ENCODE measurements at regions not wholly inside any gene's neighbourhood (a gene's known extent, or its start where the extent isn't known, plus 50 kb on each side); places are given as distances from the start of the nearest gene placed in this dataset.

GRCh38 chr13:80239571-80240255 is 101.2 kb downstream of the SPRY2 start (continued):
- TF ChIP-seq MAX (IDR thresholded peaks at IDR 0.05) (no peak), POLR2A (IDR thresholded peaks at IDR 0.05; ENCODE audit: borderline replicate concordance, extremely low read depth, insufficient read depth, insufficient read length) (no peak), ELF1 (IDR thresholded peaks at IDR 0.05; ENCODE audit: borderline replicate concordance, low read depth) (no peak), SRF (IDR thresholded peaks at IDR 0.05; ENCODE audit: low read depth) (no peak), EZH2 (IDR thresholded peaks at IDR 0.05) (no peak), POLR2AphosphoS5 (IDR thresholded peaks at IDR 0.05; ENCODE audit: low read depth, low read length) (no peak)

GRCh38 chr13:80239116-80239515 is 101.8 kb downstream of the SPRY2 start:
- H3K79me2 ChIP-seq (ENCODE audit: insufficient read depth, low read length): no peaks in the 10 kb centered on the region
- H3K9me2 ChIP-seq (ENCODE audit: insufficient read depth): no peaks in the 10 kb centered on the region
- H3K27me3 ChIP-seq (ENCODE audit: insufficient read depth, low read length): no peaks in the 10 kb centered on the region
- no peak for DNase-seq (ENCODE audit: low read depth, low spot score)
- ChIA-PET CTCF (no interaction called here), RAD21 (ENCODE audit: low non-redundant PET in 1 of 2, low total read pairs in 2 of 2, uncharacterized antibody in 2 of 2, unreplicated experiment in 2 of 2) (no interaction called here), POLR2A (no interaction called here)
- no peak overlapping the region for H3K27ac ChIP-seq (ENCODE audit: low read depth, low read length)
- H3K4me2 ChIP-seq (ENCODE audit: low read length): no peak overlapping the region
- H3K36me3 ChIP-seq (ENCODE audit: control insufficient read depth in 1 of 2, insufficient read depth in 2 of 2, low read length in 2 of 2): no peaks in the 10 kb centered on the region
- ATAC-seq: no peak
- H3K4me3 ChIP-seq (replicated peaks in 1 of 2; ENCODE audit: low read depth in 1 of 2, low read length in 2 of 2): no peak overlapping the region
- H2AFZ ChIP-seq (ENCODE audit: low read depth, low read length, poor library complexity, severe bottlenecking): no peak overlapping the region
- TF ChIP-seq SRF (IDR thresholded peaks at IDR 0.05; ENCODE audit: low read depth): no peak
- TF ChIP-seq ATF3 (IDR thresholded peaks at IDR 0.05): no peak
- TF ChIP-seq JUND (IDR thresholded peaks at IDR 0.05): no peak
- no peaks in the 10 kb centered on the region for H4K20me1 ChIP-seq (ENCODE audit: insufficient read depth)
- BruUV-seq (replicated peaks): no TSS peak
- H3K9me3 ChIP-seq (ENCODE audit: control insufficient read depth in 1 of 2, insufficient read depth in 1 of 2, low read depth in 1 of 2, low read length in 2 of 2): 0 out of 4 replicates have a peak, but pooled peaks cover 0 to 3% of the 10 kb centered on the region in 2 experiments
- intact Hi-C loops (cut with micrococcal nuclease): no loop called here
- peaks cover 0 to 6% of the 10 kb centered on the region in 2 experiments; a peak in 1 of 4 replicates for H3K4me1 ChIP-seq (ENCODE audit: control insufficient read depth in 1 of 2, insufficient read depth in 2 of 2, low read length in 2 of 2)
- H3K9ac ChIP-seq (ENCODE audit: low read length): no peak overlapping the region

GRCh38 chr13:80237646-80238045 is 103.3 kb downstream of the SPRY2 start:
- no peak for TF ChIP-seq CEBPB (IDR thresholded peaks at IDR 0.05; ENCODE audit: low read depth)
- no peak overlapping the region for H2AFZ ChIP-seq (ENCODE audit: low read depth, low read length, poor library complexity, severe bottlenecking)
- BruUV-seq (replicated peaks): no TSS peak
- no peaks in the 10 kb centered on the region for H3K36me3 ChIP-seq (ENCODE audit: control insufficient read depth in 1 of 2, insufficient read depth in 2 of 2, low read length in 2 of 2)
- ChIA-PET CTCF (no interaction called here), RAD21 (ENCODE audit: low non-redundant PET in 1 of 2, low total read pairs in 2 of 2, uncharacterized antibody in 2 of 2, unreplicated experiment in 2 of 2) (no interaction called here), POLR2A (interaction anchor here (0.6 kb wide), 1 partner anchor 30 kb away, joined by 3 read pairs; no protein-coding TSS in a partner anchor)
- no peak for ATAC-seq
- no peaks in the 10 kb centered on the region for H3K9me3 ChIP-seq (ENCODE audit: control insufficient read depth in 1 of 2, insufficient read depth in 1 of 2, low read depth in 1 of 2, low read length in 2 of 2)
- no peak overlapping the region for H3K9ac ChIP-seq (ENCODE audit: low read length)
- H4K20me1 ChIP-seq (ENCODE audit: insufficient read depth): no peaks in the 10 kb centered on the region
- H3K79me2 ChIP-seq (ENCODE audit: insufficient read depth, low read length): no peaks in the 10 kb centered on the region
- intact Hi-C loops (cut with micrococcal nuclease): no loop called here
- H3K9me2 ChIP-seq (ENCODE audit: insufficient read depth): no peaks in the 10 kb centered on the region
- H3K27ac ChIP-seq (ENCODE audit: low read depth, low read length): no peak overlapping the region
- H3K4me3 ChIP-seq (replicated peaks in 1 of 2; ENCODE audit: low read depth in 1 of 2, low read length in 2 of 2): no peak overlapping the region
- H3K27me3 ChIP-seq (ENCODE audit: insufficient read depth, low read length): no peaks in the 10 kb centered on the region
- H3K4me2 ChIP-seq (ENCODE audit: low read length): no peak overlapping the region
- H3K4me1 ChIP-seq (ENCODE audit: control insufficient read depth in 1 of 2, insufficient read depth in 2 of 2, low read length in 2 of 2): peaks cover 0 to 6% of the 10 kb centered on the region in 2 experiments; a peak in 1 of 4 replicates
- DNase-seq (ENCODE audit: low read depth, low spot score): no peak
